ENCODE measurements at regions not wholly inside any gene's neighbourhood (a gene's known extent, or its start where the extent isn't known, plus 50 kb on each side); places are given as distances from the start of the nearest gene placed in this dataset.

DNA sequence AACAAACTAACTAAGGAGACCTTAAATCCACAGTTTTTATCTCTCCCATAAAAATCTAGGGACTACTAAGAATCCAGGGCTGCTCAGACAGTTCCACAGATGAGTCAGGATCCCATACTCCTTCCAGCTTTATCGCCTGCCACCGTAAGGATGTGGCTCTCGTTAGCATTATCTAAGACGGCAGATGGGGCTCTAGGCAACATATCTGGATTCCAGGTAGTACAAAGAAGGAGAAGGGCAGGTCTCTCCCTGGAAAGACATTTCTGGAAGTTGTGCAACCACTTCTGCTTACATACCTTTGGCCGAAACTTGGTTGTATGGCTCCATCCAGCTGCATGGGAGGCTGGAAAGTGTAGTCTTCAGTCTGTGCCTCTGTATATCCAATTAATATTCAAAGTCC lies 149.4 kb downstream of the SP3 start:
- Histone ChIP-seq H3K4me3 (ENCODE audit: low read depth in 1 of 2, low read length in 2 of 2) (no peak overlapping the region), H3K27me3 (ENCODE audit: low read depth, low read length) (no peaks in the 10 kb centered on the region), H3K36me3 (ENCODE audit: control insufficient read depth in 1 of 2, insufficient read depth in 2 of 2, low read length in 2 of 2) (no peaks in the 10 kb centered on the region), H3K27ac (ENCODE audit: low read length) (no peak overlapping the region), H3K9me3 (ENCODE audit: control insufficient read depth in 1 of 2, low read length in 2 of 2) (no peaks in the 10 kb centered on the region), H3K4me1 (ENCODE audit: control insufficient read depth in 1 of 2, insufficient read depth in 2 of 2, low read length in 2 of 2) (no peaks in the 10 kb centered on the region)

DNA sequence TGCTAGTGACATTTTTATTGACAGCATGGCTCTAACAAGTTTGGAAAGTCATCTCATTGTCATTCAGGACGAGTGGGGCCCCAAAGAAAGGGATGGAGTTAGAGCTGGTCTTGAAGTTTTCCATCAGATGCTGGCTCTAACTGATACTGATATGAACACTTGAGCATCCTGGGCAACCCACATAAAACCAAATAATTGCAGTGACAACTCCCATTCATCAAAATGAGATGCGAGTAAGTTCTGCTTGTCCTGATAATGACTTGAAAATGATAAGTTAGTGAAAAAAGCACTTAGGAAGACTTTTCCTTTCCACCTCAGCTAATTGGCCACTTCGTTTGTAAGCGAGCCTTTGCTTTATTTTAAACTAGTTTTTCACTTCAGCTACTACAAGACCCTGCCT lies 147.6 kb downstream of the SP3 start:
- H3K9me3 ChIP-seq (ENCODE audit: control insufficient read depth in 1 of 2, low read length in 2 of 2) = no peaks in the 10 kb centered on the region

DNA sequence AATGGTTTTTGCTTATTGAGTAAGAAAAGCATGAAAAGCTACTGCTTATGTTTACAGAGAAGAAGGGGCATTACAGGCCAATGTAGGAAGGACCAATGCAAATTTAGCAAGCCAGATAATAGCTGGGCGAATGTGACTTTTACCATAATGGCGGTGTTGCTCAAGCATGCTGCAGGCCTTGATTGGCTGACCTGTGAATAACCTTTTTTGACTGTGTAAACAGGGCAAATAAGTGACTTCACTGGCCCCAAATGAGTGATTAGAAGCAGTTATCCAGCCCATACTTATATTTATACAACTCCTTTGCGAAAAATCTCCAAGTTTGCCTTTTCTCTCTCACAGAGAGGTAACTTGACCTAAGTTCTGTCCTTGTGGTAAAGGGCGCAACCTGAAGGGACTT lies 146.9 kb downstream of the SP3 start:
- Histone ChIP-seq H3K9me3 (ENCODE audit: control insufficient read depth in 1 of 2, low read length in 2 of 2) (no peaks in the 10 kb centered on the region), H3K27me3 (ENCODE audit: low read depth, low read length) (no peaks in the 10 kb centered on the region)

More for the DNA sequence above, 147.6 kb downstream of the SP3 start:
- no peaks in the 10 kb centered on the region for H3K36me3 ChIP-seq (ENCODE audit: control insufficient read depth in 1 of 2, insufficient read depth in 2 of 2, low read length in 2 of 2)
- H3K27me3 ChIP-seq (ENCODE audit: low read depth, low read length) = no peaks in the 10 kb centered on the region
- H3K4me1 ChIP-seq (ENCODE audit: control insufficient read depth in 1 of 2, insufficient read depth in 2 of 2, low read length in 2 of 2) = no peaks in the 10 kb centered on the region
- H3K4me3 ChIP-seq (ENCODE audit: low read depth in 1 of 2, low read length in 2 of 2) = no peak overlapping the region
- H3K27ac ChIP-seq (ENCODE audit: low read length) = no peak overlapping the region

GRCh38 chr2:173819852-173820251 lies 145.3 kb downstream of the SP3 start:
- Histone ChIP-seq H3K9me3 (ENCODE audit: control insufficient read depth in 1 of 2, low read length in 2 of 2) (no peaks in the 10 kb centered on the region), H3K27me3 (ENCODE audit: low read depth, low read length) (no peaks in the 10 kb centered on the region), H3K27ac (ENCODE audit: low read length) (no peak overlapping the region), H3K4me3 (ENCODE audit: low read depth in 1 of 2, low read length in 2 of 2) (no peak overlapping the region), H3K4me1 (ENCODE audit: control insufficient read depth in 1 of 2, insufficient read depth in 2 of 2, low read length in 2 of 2) (no peaks in the 10 kb centered on the region), H3K36me3 (ENCODE audit: control insufficient read depth in 1 of 2, insufficient read depth in 2 of 2, low read length in 2 of 2) (no peaks in the 10 kb centered on the region)

More for the DNA sequence above, 146.9 kb downstream of the SP3 start:
- no peak overlapping the region for H3K27ac ChIP-seq (ENCODE audit: low read length)
- H3K36me3 ChIP-seq (ENCODE audit: control insufficient read depth in 1 of 2, insufficient read depth in 2 of 2, low read length in 2 of 2) = no peaks in the 10 kb centered on the region
- no peaks in the 10 kb centered on the region for H3K4me1 ChIP-seq (ENCODE audit: control insufficient read depth in 1 of 2, insufficient read depth in 2 of 2, low read length in 2 of 2)
- H3K4me3 ChIP-seq (ENCODE audit: low read depth in 1 of 2, low read length in 2 of 2) = no peak overlapping the region

DNA sequence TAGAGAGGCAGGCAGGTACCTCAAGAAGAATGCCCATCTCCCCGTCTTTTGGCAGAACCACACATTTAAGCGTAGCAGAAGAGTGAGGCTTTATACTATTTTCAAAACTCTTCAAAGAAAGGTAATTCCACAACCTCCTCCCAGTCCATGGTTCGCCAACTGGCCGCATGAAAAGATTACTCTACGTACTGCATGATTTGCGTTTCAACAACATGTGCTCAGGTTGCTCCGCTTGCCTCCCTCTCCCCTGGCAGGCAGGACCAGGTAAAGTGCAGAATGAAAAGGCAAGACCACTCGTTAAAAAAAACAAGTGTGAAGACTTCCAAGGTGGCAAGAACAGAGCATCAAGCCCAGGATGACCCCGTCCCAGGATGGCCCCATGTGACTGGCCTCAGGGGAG lies 143.7 kb downstream of the SP3 start:
- H3K4me3 ChIP-seq (ENCODE audit: low read depth in 1 of 2, low read length in 2 of 2) = no peak overlapping the region
- no peaks in the 10 kb centered on the region for H3K36me3 ChIP-seq (ENCODE audit: control insufficient read depth in 1 of 2, insufficient read depth in 2 of 2, low read length in 2 of 2)
- no peak overlapping the region for H3K27ac ChIP-seq (ENCODE audit: low read length)
- no peaks in the 10 kb centered on the region for H3K4me1 ChIP-seq (ENCODE audit: control insufficient read depth in 1 of 2, insufficient read depth in 2 of 2, low read length in 2 of 2)
- H3K27me3 ChIP-seq (ENCODE audit: low read depth, low read length) = no peaks in the 10 kb centered on the region
- H3K9me3 ChIP-seq (ENCODE audit: control insufficient read depth in 1 of 2, low read length in 2 of 2) = no peaks in the 10 kb centered on the region

- H3K27ac ChIP-seq (ENCODE audit: low read length) = no peak overlapping the region
- H3K4me1 ChIP-seq (ENCODE audit: control insufficient read depth in 1 of 2, insufficient read depth in 2 of 2, low read length in 2 of 2) = no peaks in the 10 kb centered on the region
- no peaks in the 10 kb centered on the region for H3K9me3 ChIP-seq (ENCODE audit: control insufficient read depth in 1 of 2, low read length in 2 of 2)
- H3K4me3 ChIP-seq (ENCODE audit: low read depth in 1 of 2, low read length in 2 of 2) = no peak overlapping the region
- no peaks in the 10 kb centered on the region for H3K36me3 ChIP-seq (ENCODE audit: control insufficient read depth in 1 of 2, insufficient read depth in 2 of 2, low read length in 2 of 2)
- H3K27me3 ChIP-seq (ENCODE audit: low read depth, low read length) = no peaks in the 10 kb centered on the region
These were observed 142.2 kb downstream of the SP3 start for GRCh38 chr2:173822889-173823542.

DNA sequence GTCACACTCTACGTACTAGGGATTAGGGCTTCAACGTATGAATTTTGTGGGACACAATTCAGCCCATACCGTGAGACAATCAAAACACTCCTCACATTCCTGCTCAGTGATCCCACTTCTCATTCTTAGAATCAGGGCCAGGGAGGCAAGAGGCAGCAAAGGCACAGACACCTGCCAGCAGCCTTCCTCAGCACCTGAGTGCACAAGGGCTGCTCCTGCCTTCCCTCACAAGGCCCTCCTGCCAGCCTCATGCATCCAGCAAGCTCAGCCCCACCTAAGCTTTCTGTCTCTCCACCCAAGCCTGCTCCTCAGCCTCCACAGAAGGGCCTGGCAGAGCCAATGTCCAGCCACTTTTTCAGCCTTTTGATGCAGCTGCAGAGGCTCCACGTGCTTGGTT lies 141.6 kb downstream of the SP3 start:
- Histone ChIP-seq H3K4me3 (ENCODE audit: low read depth in 1 of 2, low read length in 2 of 2) (no peak overlapping the region), H3K27ac (ENCODE audit: low read length) (no peak overlapping the region), H3K36me3 (ENCODE audit: control insufficient read depth in 1 of 2, insufficient read depth in 2 of 2, low read length in 2 of 2) (no peaks in the 10 kb centered on the region), H3K27me3 (ENCODE audit: low read depth, low read length) (no peaks in the 10 kb centered on the region), H3K4me1 (ENCODE audit: control insufficient read depth in 1 of 2, insufficient read depth in 2 of 2, low read length in 2 of 2) (no peaks in the 10 kb centered on the region), H3K9me3 (ENCODE audit: control insufficient read depth in 1 of 2, low read length in 2 of 2) (no peaks in the 10 kb centered on the region)

DNA sequence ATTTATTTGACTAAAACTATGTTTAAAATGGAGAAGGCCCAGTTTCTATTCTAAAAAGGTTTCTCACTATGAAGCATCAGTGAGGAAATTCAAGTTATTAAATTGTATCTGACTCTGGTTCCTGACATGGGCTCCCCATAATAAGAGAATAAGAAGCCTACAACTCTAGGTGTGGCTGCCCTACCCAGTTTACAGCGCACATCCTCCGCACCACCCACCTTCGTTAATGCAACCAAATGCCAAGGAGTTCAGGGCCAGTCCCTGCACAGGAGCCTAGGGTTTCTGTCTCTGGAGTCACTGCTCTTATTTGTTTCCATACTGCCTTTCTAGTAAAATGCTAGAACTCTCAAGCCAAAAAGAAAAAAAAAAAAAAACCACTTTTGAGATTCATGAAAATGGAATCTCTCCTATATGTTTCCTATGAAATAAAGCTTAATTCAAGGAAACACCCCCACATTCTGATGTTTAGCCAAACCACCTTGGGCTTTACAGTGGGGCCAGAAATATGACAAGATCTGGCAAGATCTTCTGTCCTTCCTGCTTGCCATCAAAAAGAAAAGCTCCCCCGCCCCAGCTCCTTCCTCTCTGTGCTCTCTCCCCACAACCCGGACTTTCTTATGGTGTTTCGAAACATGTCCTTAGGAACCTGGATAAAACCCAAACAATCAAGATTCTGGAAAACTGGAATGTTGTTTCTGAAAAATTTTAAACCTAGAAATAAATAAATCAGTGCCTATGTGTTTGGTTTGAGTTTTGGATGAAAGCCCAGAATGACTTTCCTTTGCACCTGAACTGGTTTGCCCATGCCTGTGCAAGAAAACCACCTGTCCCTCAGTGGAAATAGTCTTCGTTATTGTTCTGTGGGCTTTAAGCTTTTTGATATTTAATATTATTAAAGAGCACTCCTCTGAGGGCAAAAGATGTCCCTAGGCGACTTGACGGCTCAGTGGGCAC lies 136.7 kb downstream of the SP3 start:
- no peak overlapping the region for H3K27ac ChIP-seq (ENCODE audit: low read length)
- no peaks in the 10 kb centered on the region for H3K36me3 ChIP-seq (ENCODE audit: control insufficient read depth in 1 of 2, insufficient read depth in 2 of 2, low read length in 2 of 2)

GRCh38 chr2:173829727-173830126 lies 135.4 kb downstream of the SP3 start:
- Histone ChIP-seq H3K9me3 (ENCODE audit: control insufficient read depth in 1 of 2, low read length in 2 of 2) (no peaks in the 10 kb centered on the region), H3K4me3 (ENCODE audit: low read depth in 1 of 2, low read length in 2 of 2) (no peak overlapping the region), H3K4me1 (ENCODE audit: control insufficient read depth in 1 of 2, insufficient read depth in 2 of 2, low read length in 2 of 2) (peaks cover 0 to 3% of the 10 kb centered on the region in 2 donors), H3K36me3 (ENCODE audit: control insufficient read depth in 1 of 2, insufficient read depth in 2 of 2, low read length in 2 of 2) (no peaks in the 10 kb centered on the region), H3K27me3 (ENCODE audit: low read depth, low read length) (no peaks in the 10 kb centered on the region), H3K27ac (ENCODE audit: low read length) (no peak overlapping the region)

More for the DNA sequence above, 136.7 kb downstream of the SP3 start:
- H3K4me1 ChIP-seq (ENCODE audit: control insufficient read depth in 1 of 2, insufficient read depth in 2 of 2, low read length in 2 of 2) = peaks cover 0 to 3% of the 10 kb centered on the region in 2 donors
- H3K27me3 ChIP-seq (ENCODE audit: low read depth, low read length) = no peaks in the 10 kb centered on the region
- no peaks in the 10 kb centered on the region for H3K9me3 ChIP-seq (ENCODE audit: control insufficient read depth in 1 of 2, low read length in 2 of 2)
- no peak overlapping the region for H3K4me3 ChIP-seq (ENCODE audit: low read depth in 1 of 2, low read length in 2 of 2)

GRCh38 chr2:173830170-173830569 lies 135.0 kb downstream of the SP3 start:
- no peak overlapping the region for H3K4me3 ChIP-seq (ENCODE audit: low read depth in 1 of 2, low read length in 2 of 2)
- H3K36me3 ChIP-seq (ENCODE audit: control insufficient read depth in 1 of 2, insufficient read depth in 2 of 2, low read length in 2 of 2) = no peaks in the 10 kb centered on the region
- H3K27ac ChIP-seq (ENCODE audit: low read length) = no peak overlapping the region

GRCh38 chr2:173831312-173832229 lies 133.6 kb downstream of the SP3 start:
- H3K36me3 ChIP-seq (ENCODE audit: control insufficient read depth in 1 of 2, insufficient read depth in 2 of 2, low read length in 2 of 2) = no peaks in the 10 kb centered on the region
- H3K27me3 ChIP-seq (ENCODE audit: low read depth, low read length) = no peaks in the 10 kb centered on the region
- H3K4me1 ChIP-seq (ENCODE audit: control insufficient read depth in 1 of 2, insufficient read depth in 2 of 2, low read length in 2 of 2) = peaks cover 0 to 3% of the 10 kb centered on the region in 2 donors
- no peak overlapping the region for H3K27ac ChIP-seq (ENCODE audit: low read length)
- no peak overlapping the region for H3K4me3 ChIP-seq (ENCODE audit: low read depth in 1 of 2, low read length in 2 of 2)
- H3K9me3 ChIP-seq (ENCODE audit: control insufficient read depth in 1 of 2, low read length in 2 of 2) = no peaks in the 10 kb centered on the region

More at GRCh38 chr2:173830170-173830569, 135.0 kb downstream of the SP3 start:
- H3K9me3 ChIP-seq (ENCODE audit: control insufficient read depth in 1 of 2, low read length in 2 of 2) = no peaks in the 10 kb centered on the region
- H3K4me1 ChIP-seq (ENCODE audit: control insufficient read depth in 1 of 2, insufficient read depth in 2 of 2, low read length in 2 of 2) = peaks cover 0 to 3% of the 10 kb centered on the region in 2 donors
- no peaks in the 10 kb centered on the region for H3K27me3 ChIP-seq (ENCODE audit: low read depth, low read length)

All from muscle layer of duodenum (tissue), 2 donors.